Endothelial cell of umbilical vein (primary cell): ENCODE measurements at regions not wholly inside any gene's neighbourhood (a gene's known extent, or its start where the extent isn't known, plus 50 kb on each side); places are given as distances from the start of the nearest gene placed in this dataset.

Source experiments
- BruUV-seq: library from RNA; stranded (reverse); fragments of 400-500 nt; replicated peaks from 2 replicates; lab custom pipeline; 2021; lab: Mats Ljungman, UMichigan
- CTCF ChIA-PET: fragments of 300-600, 350-600 bp; sonication (Branson Sonifier 250); formaldehyde crosslinking; loops from one replicate; lab custom pipeline; 2021; ENCODE audit warnings: antibody characterized with exemption, inconsistent platforms; lab: Charles Lee
- POLR2A ChIA-PET: fragments of 300-600, 350-600 bp; sonication (Branson Sonifier 250); formaldehyde crosslinking; loops from one replicate; lab custom pipeline; 2021; ENCODE audit warnings: antibody characterized with exemption, inconsistent platforms; lab: Charles Lee
- DNase-seq: peaks from one replicate; pipeline ENCODE4 v3.0.0-alpha.2; 2011; ENCODE audit warnings: low read depth, low spot score
- FAIRE-seq: peaks from 2 replicates; lab custom pipeline; 2011; peaks lifted over from hg19 to GRCh38; lab: Jason Lieb, UNC
- H2AFZ ChIP-seq: 2 replicates; pipeline ENCODE4 v1.6.0; 2012; ENCODE audit warnings: low read depth, low read length, control low read depth, inconsistent platforms
- H3K27ac ChIP-seq: 2 replicates; pipeline ENCODE4 v1.5.1; 2011; ENCODE audit warnings: low read depth, mild to moderate bottlenecking, control low read depth, low read length, moderate library complexity; ENCODE audit not compliant: insufficient read depth
- H3K27me3 ChIP-seq, 2 experiments: 2 replicates each; pipeline versions ENCODE4 v1.6.0 to v1.6.1; 2011; ENCODE audit warnings: low read length in 2 of 2, mixed read lengths in 1 of 2; ENCODE audit not compliant: control insufficient read depth in 2 of 2, insufficient read depth in 2 of 2
- H3K36me3 ChIP-seq, 2 experiments: 2 replicates in 1 of 2; 3 replicates in 1 of 2; pipeline ENCODE4 v1.5.1; 2011; ENCODE audit warnings: low read length in 2 of 2, mild to moderate bottlenecking in 1 of 2, moderate library complexity in 1 of 2; ENCODE audit not compliant: control insufficient read depth in 2 of 2, insufficient read depth in 2 of 2; ENCODE audit errors: extremely low read depth in 1 of 2
- H3K4me1 ChIP-seq: 3 replicates; pipeline ENCODE4 v1.5.1; 2011; ENCODE audit warnings: mild to moderate bottlenecking, low read length; ENCODE audit not compliant: control insufficient read depth, insufficient read depth; ENCODE audit errors: extremely low read depth
- H3K4me2 ChIP-seq: 2 replicates; pipeline ENCODE4 v1.6.1; 2011; ENCODE audit warnings: low read length, control low read depth, mixed read lengths; ENCODE audit not compliant: insufficient read depth
- H3K4me3 ChIP-seq, 3 experiments: fragments of 200-600 bp in 1 of 3; sonication (generic), shearing (Covaris generic) in 1 of 3; replicated peaks in 1 of 3; 2 replicates each; pipeline ENCODE4 v1.5.1; 2011 to 2016; ENCODE audit warnings: control low read depth in 3 of 3, low read length in 3 of 3, mild to moderate bottlenecking in 2 of 3, inconsistent platforms in 1 of 3, low read depth in 1 of 3, moderate library complexity in 1 of 3; ENCODE audit not compliant: insufficient read depth in 1 of 3
- H3K79me2 ChIP-seq: 2 replicates; pipeline ENCODE4 v1.6.0; 2012; ENCODE audit warnings: low read length, inconsistent platforms; ENCODE audit not compliant: control insufficient read depth, insufficient read depth
- H3K9ac ChIP-seq: replicated peaks from 2 replicates; pipeline ENCODE3; 2011; ENCODE audit warnings: low read length, control low read depth; ENCODE audit not compliant: insufficient read depth; ENCODE audit errors: extremely low read depth
- H3K9me1 ChIP-seq: replicated peaks from 3 replicates; pipeline ENCODE4 v1.6.0; 2011; ENCODE audit warnings: mild to moderate bottlenecking, low read length; ENCODE audit not compliant: control insufficient read depth, insufficient read depth; ENCODE audit errors: extremely low read depth
- H3K9me3 ChIP-seq: replicated peaks from 2 replicates; pipeline ENCODE4 v1.5.1; 2012; ENCODE audit warnings: low read length, inconsistent platforms; ENCODE audit not compliant: control insufficient read depth, insufficient read depth
- H4K20me1 ChIP-seq: replicated peaks from 2 replicates; pipeline ENCODE3; 2011; ENCODE audit warnings: mild to moderate bottlenecking, low read length; ENCODE audit not compliant: control insufficient read depth, insufficient read depth; ENCODE audit errors: extremely low read depth
- CTCF ChIP-seq, 2 donors: IDR thresholded peaks; 1 replicate in 1 of 2; 2 replicates in 1 of 2; pipeline ENCODE4 v1.5.1; 2011; ENCODE audit warnings: low read length in 2 of 2, mild to moderate bottlenecking in 2 of 2, moderate library complexity in 2 of 2, control low read depth in 1 of 2, inconsistent platforms in 1 of 2, low read depth in 1 of 2; ENCODE audit not compliant: insufficient read depth in 1 of 2; ENCODE audit errors: extremely low read depth in 1 of 2
- EZH2 ChIP-seq: IDR thresholded peaks from 2 replicates; pipeline ENCODE4 v1.6.1; 2012; ENCODE audit warnings: borderline replicate concordance, low read depth, mild to moderate bottlenecking, moderate library complexity, low read length, inconsistent platforms; ENCODE audit not compliant: severe bottlenecking
- FOS ChIP-seq: IDR thresholded peaks from 2 replicates; pipeline ENCODE4 v1.6.1; 2011; ENCODE audit warnings: mild to moderate bottlenecking, low read length, moderate library complexity, borderline replicate concordance; ENCODE audit not compliant: insufficient read depth
- GATA2 ChIP-seq: IDR thresholded peaks from 2 replicates; pipeline ENCODE4 v1.7.0; 2011; ENCODE audit warnings: low read depth, mild to moderate bottlenecking, moderate library complexity, mixed read lengths, low read length; ENCODE audit not compliant: insufficient read length, insufficient read depth
- JUN ChIP-seq: IDR thresholded peaks from 2 replicates; pipeline ENCODE4 v1.6.1; 2011; ENCODE audit warnings: borderline replicate concordance, low read depth; ENCODE audit not compliant: insufficient read length, insufficient read depth
- MAX ChIP-seq: IDR thresholded peaks from 2 replicates; pipeline ENCODE4 v1.6.1; 2011; ENCODE audit not compliant: insufficient read depth, insufficient read length
- MYC ChIP-seq: IDR thresholded peaks from one replicate; pipeline ENCODE4 v1.6.1; 2011; ENCODE audit warnings: mild to moderate bottlenecking, low read depth, low read length
- POLR2A ChIP-seq: IDR thresholded peaks from 2 replicates; pipeline ENCODE4 v1.6.1; 2012; ENCODE audit warnings: low read depth, mild to moderate bottlenecking, control low read depth, low read length
- POLR2AphosphoS5 ChIP-seq: IDR thresholded peaks from 2 replicates; pipeline ENCODE4 v1.6.1; 2012; ENCODE audit warnings: low read depth, mild to moderate bottlenecking, control low read depth, low read length, moderate library complexity; ENCODE audit not compliant: insufficient read depth
- dilution Hi-C: fragments of 300-500 bp; cut with MboI; formaldehyde crosslinking; loops from one replicate; pipeline ENCODE4 v1.15.0; 2019; ENCODE audit warnings: low sequenced_read_pairs; ENCODE audit not compliant: extremely low pct_ligation_motif_present
- intact Hi-C: fragments of 100-400 bp; cut with micrococcal nuclease; formaldehyde crosslinking; loops from one replicate; pipeline ENCODE4 v1.10.0; 2022

GRCh38 chr9:94480205-94480604 is 74.7 kb upstream of the PCAT7 start:
- Histone ChIP-seq H2AFZ (no peak overlapping the region), H3K9ac (no peak overlapping the region), H3K27me3 (no peaks in the 10 kb centered on the region), H3K9me3 (no peaks in the 10 kb centered on the region), H3K9me1 (no peaks in the 10 kb centered on the region), H3K4me2 (no peak overlapping the region), H3K79me2 (no peaks in the 10 kb centered on the region), H3K4me1 (no peaks in the 10 kb centered on the region), H3K4me3 (no peak overlapping the region), H4K20me1 (no peaks in the 10 kb centered on the region), H3K36me3 (no peaks in the 10 kb centered on the region), H3K27ac (no peak overlapping the region)
- dilution Hi-C loops (no loop called here), intact Hi-C loops (no loop called here)
- TF ChIP-seq MAX (no peak), CTCF (IDR thresholded peaks at IDR 0.05; ENCODE audit: extremely low read depth in 1 of 2, insufficient read depth in 1 of 2, low read depth in 1 of 2, low read length in 2 of 2) (no peak), EZH2 (no peak), FOS (no peak), JUN (no peak), POLR2AphosphoS5 (no peak), POLR2A (no peak), GATA2 (no peak), MYC (no peak)
- no TSS peak for BruUV-seq
- DNase-seq (no peak), FAIRE-seq (no peak)
- ChIA-PET CTCF (no interaction called here), POLR2A (no interaction called here)
